ENCODE measurements at regions not wholly inside any gene's neighbourhood (a gene's known extent, or its start where the extent isn't known, plus 50 kb on each side); places are given as distances from the start of the nearest gene placed in this dataset.

DNA sequence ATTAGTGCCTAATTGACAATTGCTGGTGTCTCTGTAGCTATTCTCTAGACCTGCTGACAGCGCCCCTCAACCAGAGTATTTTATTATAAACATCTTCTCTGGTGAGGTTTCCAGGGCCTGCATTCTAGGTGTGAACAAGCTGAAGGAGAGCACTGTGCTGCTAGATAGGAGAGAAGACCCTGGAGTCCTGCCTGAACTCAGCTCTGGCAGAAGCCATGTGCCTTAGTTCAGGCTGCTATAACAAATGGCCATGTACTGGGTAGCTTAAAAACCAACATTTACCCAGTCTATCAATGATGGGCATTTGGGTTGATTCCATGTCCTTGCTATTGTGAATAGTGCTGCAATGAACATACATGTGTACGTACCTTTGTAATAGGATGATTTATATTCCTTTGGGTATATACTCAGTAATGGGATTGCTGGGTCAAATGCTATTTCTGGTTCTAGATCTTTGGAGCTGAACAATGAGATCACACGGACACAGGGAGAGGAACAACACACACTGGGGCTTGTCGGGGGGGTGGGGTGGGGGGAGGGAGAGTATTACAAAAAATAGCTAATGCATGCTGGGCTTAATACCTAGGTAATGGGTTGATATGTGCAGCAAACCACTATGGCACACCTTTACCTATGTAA is 185.5 kb upstream of the CPEB2 start:
- H3K4ac ChIP-seq (replicated peaks; ENCODE audit: insufficient read length, low read depth, low read length) = no peak overlapping the region
- FAIRE-seq = no peak
- no peaks in the 10 kb centered on the region for H3K36me3 ChIP-seq (ENCODE audit: control insufficient read depth in 2 of 4, insufficient read depth in 4 of 4, low read length in 3 of 4)
- H3K9ac ChIP-seq (replicated peaks in 1 of 4; ENCODE audit: extremely low read depth in 1 of 4, low read depth in 3 of 4, low read length in 3 of 4) = no peak overlapping the region
- no peak for DNase-seq (ENCODE audit: low read depth in 1 of 2, low spot score in 2 of 2)
- no peak overlapping the region for H2AFZ ChIP-seq (ENCODE audit: low read length)
- H2BK20ac ChIP-seq (ENCODE audit: low read length) = no peak overlapping the region
- no peak overlapping the region for H3K4me2 ChIP-seq (ENCODE audit: insufficient read depth in 1 of 2, low read depth in 2 of 2, low read length in 2 of 2)
- H3K9me3 ChIP-seq (ENCODE audit: insufficient read depth in 2 of 2, low read depth in 1 of 2, low read length in 1 of 2) = no peaks in the 10 kb centered on the region
- ChIA-PET POLR2A (ENCODE audit: partially characterized antibody) (no interaction called here), CTCF (ENCODE audit: partially characterized antibody) (interaction anchor here (1.0 to 1.2 kb wide), 3 partner anchors 13 to 29 kb away, joined by 3 read pairs; no protein-coding TSS in a partner anchor)
- H3K79me2 ChIP-seq (ENCODE audit: control insufficient read depth in 1 of 2, insufficient read depth in 2 of 2, low read length in 2 of 2) = no peaks in the 10 kb centered on the region
- no peak overlapping the region for H3K14ac ChIP-seq (ENCODE audit: insufficient read length)
- H3K23ac ChIP-seq (ENCODE audit: insufficient read length) = no peak overlapping the region
- no peaks in the 10 kb centered on the region for H3K23me2 ChIP-seq (ENCODE audit: low read depth, low read length)
- no peak overlapping the region for H2BK120ac ChIP-seq (replicated peaks; ENCODE audit: low read depth, low read length)
- H4K5ac ChIP-seq (ENCODE audit: insufficient read length, low read depth, low read length) = no peak overlapping the region
- WGBS, 2 experiments (ENCODE audit: extremely low coverage in 1 of 2, insufficient coverage in 1 of 2, insufficient read length in 1 of 2, insufficient replicate concordance in 2 of 2, low coverage in 1 of 2, low lambda C conversion rate in 2 of 2, missing lambda C conversion rate in 1 of 2) = 91% methylated on average over 4 of the region's 4 CpGs; no CpG with 5 or more reads in 1 of the 2 experiments
- H3K4me3 ChIP-seq (ENCODE audit: extremely low read depth in 1 of 4, insufficient read depth in 2 of 4, low read depth in 3 of 4, low read length in 4 of 4) = no peak overlapping the region
- H3K56ac ChIP-seq (replicated peaks; ENCODE audit: insufficient read length, low read depth, low read length) = no peak overlapping the region
- H2BK5ac ChIP-seq (ENCODE audit: low read depth, low read length) = no peak overlapping the region
- no peaks in the 10 kb centered on the region for H3K4me1 ChIP-seq (replicated peaks in 1 of 4; ENCODE audit: control insufficient read depth in 3 of 4, insufficient read depth in 4 of 4, low read length in 3 of 4)
- H3K79me1 ChIP-seq (ENCODE audit: low read depth, low read length) = no peaks in the 10 kb centered on the region
- H2BK15ac ChIP-seq (ENCODE audit: low read length) = no peak overlapping the region
- no peak overlapping the region for H2BK12ac ChIP-seq (ENCODE audit: low read depth, low read length)
- H3K27me3 ChIP-seq (replicated peaks in 1 of 4; ENCODE audit: control insufficient read depth in 3 of 4, extremely low read depth in 1 of 4, insufficient read depth in 3 of 4, low read length in 3 of 4) = no peaks in the 10 kb centered on the region; a peak in 1 of 7 replicates
- H4K91ac ChIP-seq (replicated peaks; ENCODE audit: insufficient read length, low read length) = no peak overlapping the region
- H3K27ac ChIP-seq (ENCODE audit: low read depth, low read length) = no peak overlapping the region
- H4K20me1 ChIP-seq (replicated peaks in 1 of 2; ENCODE audit: control insufficient read depth in 1 of 2, insufficient read depth in 2 of 2, low read length in 2 of 2) = no peaks in the 10 kb centered on the region
- no peak overlapping the region for H3K18ac ChIP-seq (ENCODE audit: extremely low read depth, low read length)
- no peak overlapping the region for H4K8ac ChIP-seq (ENCODE audit: extremely low read depth, insufficient read depth, low read length)
- H2AK5ac ChIP-seq (ENCODE audit: low read depth, low read length) = no peak overlapping the region
- no peak for TF ChIP-seq BRCA1 (IDR thresholded peaks at IDR 0.05; ENCODE audit: low read depth, low read length)
- TF ChIP-seq CBX5 (IDR thresholded peaks at IDR 0.05; ENCODE audit: low read depth, low read length) = no peak
- TF ChIP-seq, protein P1, sequence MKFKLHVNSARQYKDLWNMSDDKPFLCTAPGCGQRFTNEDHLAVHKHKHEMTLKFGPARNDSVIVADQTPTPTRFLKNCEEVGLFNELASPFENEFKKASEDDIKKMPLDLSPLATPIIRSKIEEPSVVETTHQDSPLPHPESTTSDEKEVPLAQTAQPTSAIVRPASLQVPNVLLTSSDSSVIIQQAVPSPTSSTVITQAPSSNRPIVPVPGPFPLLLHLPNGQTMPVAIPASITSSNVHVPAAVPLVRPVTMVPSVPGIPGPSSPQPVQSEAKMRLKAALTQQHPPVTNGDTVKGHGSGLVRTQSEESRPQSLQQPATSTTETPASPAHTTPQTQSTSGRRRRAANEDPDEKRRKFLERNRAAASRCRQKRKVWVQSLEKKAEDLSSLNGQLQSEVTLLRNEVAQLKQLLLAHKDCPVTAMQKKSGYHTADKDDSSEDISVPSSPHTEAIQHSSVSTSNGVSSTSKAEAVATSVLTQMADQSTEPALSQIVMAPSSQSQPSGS (IDR thresholded peaks at IDR 0.05; ENCODE audit: low read length) = no peak
- TF ChIP-seq POLR2A (IDR thresholded peaks at IDR 0.05; ENCODE audit: control extremely low read depth in 1 of 2, low read depth in 2 of 2, low read length in 2 of 2) = no peak
- no peak for TF ChIP-seq SUZ12 (IDR thresholded peaks at IDR 0.05; ENCODE audit: low read length)
- TF ChIP-seq SRF (IDR thresholded peaks at IDR 0.05; ENCODE audit: low read depth, low read length) = no peak
- no peak for TF ChIP-seq ASH2L (IDR thresholded peaks at IDR 0.05; ENCODE audit: low read length)
- no peak for TF ChIP-seq SAP30 (IDR thresholded peaks at IDR 0.05; ENCODE audit: insufficient read depth, insufficient replicate concordance, low read length)
- no peak for TF ChIP-seq NANOG (IDR thresholded peaks at IDR 0.05; ENCODE audit: insufficient read depth, low read depth, low read length, poor library complexity, severe bottlenecking)
- TF ChIP-seq RFX5 (IDR thresholded peaks at IDR 0.05; ENCODE audit: borderline replicate concordance, low read depth, low read length) = no peak
- no peak for TF ChIP-seq KDM5A (IDR thresholded peaks at IDR 0.05; ENCODE audit: low read length)
- TF ChIP-seq HDAC2 (IDR thresholded peaks at IDR 0.05; ENCODE audit: borderline replicate concordance in 1 of 2, low read depth in 2 of 2, low read length in 2 of 2) = no peak

All from H1 (cell line).